ENCODE measurements at regions not wholly inside any gene's neighbourhood (a gene's known extent, or its start where the extent isn't known, plus 50 kb on each side); places are given as distances from the start of the nearest gene placed in this dataset.

GRCh38 chr2:62432407-62432806, 73.6 kb downstream of the TMEM17 start:
- no peaks in the 10 kb centered on the region for H3K36me3 Mint-ChIP-seq (ENCODE audit: insufficient read depth)
- peaks cover 3% of the 10 kb centered on the region for H3K9me3 Mint-ChIP-seq (ENCODE audit: low read depth)
- H3K27me3 Mint-ChIP-seq = no peaks in the 10 kb centered on the region
- H3K4me3 Mint-ChIP-seq (ENCODE audit: low read depth) = no peak overlapping the region
- H3K4me1 Mint-ChIP-seq (ENCODE audit: low read depth) = peaks cover 1% of the 10 kb centered on the region
- DNase-seq (ENCODE audit: low spot score, unreplicated experiment) = no peak
- H3K27ac Mint-ChIP-seq = no peak overlapping the region
- no peak for TF ChIP-seq CTCF (IDR thresholded peaks at IDR 0.05; ENCODE audit: unreplicated experiment)

GRCh38 chr2:62431512-62431911, 74.5 kb downstream of the TMEM17 start:
- Mint-ChIP-seq H3K4me3 (ENCODE audit: low read depth) (no peak overlapping the region), H3K4me1 (ENCODE audit: low read depth) (peaks cover 1% of the 10 kb centered on the region), H3K27ac (no peak overlapping the region), H3K27me3 (no peaks in the 10 kb centered on the region), H3K9me3 (ENCODE audit: low read depth) (peaks cover 3% of the 10 kb centered on the region), H3K36me3 (ENCODE audit: insufficient read depth) (no peaks in the 10 kb centered on the region)
- DNase-seq (ENCODE audit: low spot score, unreplicated experiment) = no peak
- no peak for TF ChIP-seq CTCF (IDR thresholded peaks at IDR 0.05; ENCODE audit: unreplicated experiment)

- no peaks in the 10 kb centered on the region for H3K36me3 Mint-ChIP-seq (ENCODE audit: insufficient read depth)
- H3K9me3 Mint-ChIP-seq (ENCODE audit: low read depth) = peaks cover 3% of the 10 kb centered on the region
- DNase-seq (ENCODE audit: low spot score, unreplicated experiment) = no peak
- peaks cover 1% of the 10 kb centered on the region for H3K4me1 Mint-ChIP-seq (ENCODE audit: low read depth)
- no peak overlapping the region for H3K27ac Mint-ChIP-seq
- no peaks in the 10 kb centered on the region for H3K27me3 Mint-ChIP-seq
- no peak for TF ChIP-seq CTCF (IDR thresholded peaks at IDR 0.05; ENCODE audit: unreplicated experiment)
- H3K4me3 Mint-ChIP-seq (ENCODE audit: low read depth) = no peak overlapping the region
These were observed 75.8 kb downstream of the TMEM17 start for GRCh38 chr2:62430146-62430545.

GRCh38 chr2:62427146-62427545, 78.8 kb downstream of the TMEM17 start:
- Mint-ChIP-seq H3K4me1 (ENCODE audit: low read depth) (peaks cover under 1% of the 10 kb centered on the region), H3K27ac (no peak overlapping the region)

DNA sequence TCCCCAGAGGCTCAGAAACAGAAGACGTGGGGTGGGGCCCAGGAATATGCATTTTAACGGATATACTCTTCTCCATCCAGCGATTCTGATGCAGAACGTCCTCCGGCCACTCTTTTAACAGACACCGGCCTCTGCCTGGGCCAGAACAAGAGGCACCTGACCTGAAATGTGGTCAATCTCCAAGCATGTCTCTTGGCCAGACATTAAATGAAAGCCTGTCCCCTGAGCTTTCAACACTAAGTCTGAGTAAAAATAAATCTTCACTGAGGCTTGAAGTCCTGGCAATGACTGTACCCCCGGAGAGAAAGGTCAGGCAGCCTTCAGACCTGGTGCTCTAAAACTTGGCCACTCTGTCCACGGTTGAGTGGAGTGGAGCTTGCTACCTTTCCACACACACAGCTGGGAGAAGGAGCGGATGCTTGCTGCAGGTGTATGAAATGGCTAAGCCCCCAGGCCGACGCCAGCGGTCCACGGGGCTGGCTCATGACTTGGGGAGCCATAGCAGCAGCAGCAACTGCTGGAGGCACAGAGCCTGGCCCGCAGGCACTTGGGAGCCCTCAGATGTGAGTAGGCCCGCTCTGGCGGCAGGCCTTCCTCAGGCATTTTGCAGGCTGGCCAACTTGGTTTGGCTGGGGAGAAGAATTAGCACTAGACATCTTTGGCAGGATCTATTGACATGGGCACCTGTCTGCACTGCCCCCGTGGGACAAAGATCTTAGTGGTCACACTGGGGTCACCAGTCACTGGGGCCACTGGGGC, 79.7 kb downstream of the TMEM17 start:
- no peak overlapping the region for H3K27ac Mint-ChIP-seq
- no peaks in the 10 kb centered on the region for H3K36me3 Mint-ChIP-seq (ENCODE audit: insufficient read depth)
- peaks cover 8% of the 10 kb centered on the region for H3K9me3 Mint-ChIP-seq (ENCODE audit: low read depth)
- no peak for TF ChIP-seq CTCF (IDR thresholded peaks at IDR 0.05; ENCODE audit: unreplicated experiment)
- no peaks in the 10 kb centered on the region for H3K4me1 Mint-ChIP-seq (ENCODE audit: low read depth)
- no peak for DNase-seq (ENCODE audit: low spot score, unreplicated experiment)
- H3K4me3 Mint-ChIP-seq (ENCODE audit: low read depth) = no peak overlapping the region
- H3K27me3 Mint-ChIP-seq = no peaks in the 10 kb centered on the region

More at GRCh38 chr2:62427146-62427545, 78.8 kb downstream of the TMEM17 start:
- Mint-ChIP-seq H3K9me3 (ENCODE audit: low read depth) (peaks cover 3% of the 10 kb centered on the region), H3K27me3 (no peaks in the 10 kb centered on the region), H3K4me3 (ENCODE audit: low read depth) (no peak overlapping the region), H3K36me3 (ENCODE audit: insufficient read depth) (no peaks in the 10 kb centered on the region)
- no peak for DNase-seq (ENCODE audit: low spot score, unreplicated experiment)
- no peak for TF ChIP-seq CTCF (IDR thresholded peaks at IDR 0.05; ENCODE audit: unreplicated experiment)
